Parathyroid adenoma (tissue), 2 donors: ENCODE measurements at regions not wholly inside any gene's neighbourhood (a gene's known extent, or its start where the extent isn't known, plus 50 kb on each side); places are given as distances from the start of the nearest gene placed in this dataset.

ENCODE experiments used
- H2AFZ ChIP-seq: fragments of 300-600 bp; sonication (generic); one replicate; pipeline ENCODE4 v1.7.0; 2017; ENCODE audit warnings: antibody characterized with exemption, mild to moderate bottlenecking
- H3K27ac ChIP-seq: fragments of 300-600 bp; sonication (generic); one replicate; pipeline ENCODE4 v1.7.0; 2017
- H3K27me3 ChIP-seq: fragments of 300-600 bp; sonication (generic); one replicate; pipeline ENCODE4 v1.7.0; 2017; ENCODE audit warnings: low read length; ENCODE audit not compliant: control insufficient read depth, insufficient read depth
- H3K36me3 ChIP-seq: fragments of 300-600 bp; sonication (generic); one replicate; pipeline ENCODE4 v1.7.0; 2017; ENCODE audit warnings: low read length; ENCODE audit not compliant: control insufficient read depth, insufficient read depth
- H3K4me1 ChIP-seq: fragments of 300-600 bp; sonication (generic); one replicate; pipeline ENCODE4 v1.7.0; 2017; ENCODE audit warnings: control low read depth
- H3K4me2 ChIP-seq: fragments of 300-600 bp; sonication (generic); one replicate; pipeline ENCODE4 v1.7.0; 2017; ENCODE audit warnings: low read length
- H3K4me3 ChIP-seq: fragments of 300-600 bp; sonication (generic); one replicate; pipeline ENCODE4 v1.7.0; 2017; ENCODE audit warnings: low read depth, low read length
- H3K79me2 ChIP-seq: fragments of 300-600 bp; sonication (generic); one replicate; pipeline ENCODE4 v1.7.0; 2017; ENCODE audit warnings: control low read depth
- H3K9ac ChIP-seq: fragments of 300-600 bp; sonication (generic); one replicate; pipeline ENCODE4 v1.7.0; 2017; ENCODE audit warnings: mild to moderate bottlenecking
- H3K9me3 ChIP-seq: fragments of 300-600 bp; sonication (generic); one replicate; pipeline ENCODE4 v1.7.0; 2017; ENCODE audit warnings: low read length; ENCODE audit not compliant: control insufficient read depth
- TF ChIP-seq, protein P1 (sequence below): fragments of 300-600 bp; sonication (generic); IDR thresholded peaks from one replicate; pipeline ENCODE4 v1.7.0; 2017; ENCODE audit warnings: antibody characterized with exemption, mild to moderate bottlenecking
- donor health status: primary hyperparathyroidism.

- no peak overlapping the region for H3K27ac ChIP-seq
- no peak overlapping the region for H3K4me2 ChIP-seq
- H3K4me1 ChIP-seq = no peaks in the 10 kb centered on the region
- no peaks in the 10 kb centered on the region for H3K9me3 ChIP-seq
- H3K36me3 ChIP-seq = no peaks in the 10 kb centered on the region
- H3K4me3 ChIP-seq = no peak overlapping the region
- no peaks in the 10 kb centered on the region for H3K27me3 ChIP-seq
- TF ChIP-seq, protein P1, sequence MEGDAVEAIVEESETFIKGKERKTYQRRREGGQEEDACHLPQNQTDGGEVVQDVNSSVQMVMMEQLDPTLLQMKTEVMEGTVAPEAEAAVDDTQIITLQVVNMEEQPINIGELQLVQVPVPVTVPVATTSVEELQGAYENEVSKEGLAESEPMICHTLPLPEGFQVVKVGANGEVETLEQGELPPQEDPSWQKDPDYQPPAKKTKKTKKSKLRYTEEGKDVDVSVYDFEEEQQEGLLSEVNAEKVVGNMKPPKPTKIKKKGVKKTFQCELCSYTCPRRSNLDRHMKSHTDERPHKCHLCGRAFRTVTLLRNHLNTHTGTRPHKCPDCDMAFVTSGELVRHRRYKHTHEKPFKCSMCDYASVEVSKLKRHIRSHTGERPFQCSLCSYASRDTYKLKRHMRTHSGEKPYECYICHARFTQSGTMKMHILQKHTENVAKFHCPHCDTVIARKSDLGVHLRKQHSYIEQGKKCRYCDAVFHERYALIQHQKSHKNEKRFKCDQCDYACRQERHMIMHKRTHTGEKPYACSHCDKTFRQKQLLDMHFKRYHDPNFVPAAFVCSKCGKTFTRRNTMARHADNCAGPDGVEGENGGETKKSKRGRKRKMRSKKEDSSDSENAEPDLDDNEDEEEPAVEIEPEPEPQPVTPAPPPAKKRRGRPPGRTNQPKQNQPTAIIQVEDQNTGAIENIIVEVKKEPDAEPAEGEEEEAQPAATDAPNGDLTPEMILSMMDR = no peak
- H3K9ac ChIP-seq = no peak overlapping the region
- H3K79me2 ChIP-seq = no peaks in the 10 kb centered on the region
- H2AFZ ChIP-seq = no peak overlapping the region
Measured at GRCh38 chr2:41913311-41913710, 134.5 kb upstream of the PKDCC start.

DNA sequence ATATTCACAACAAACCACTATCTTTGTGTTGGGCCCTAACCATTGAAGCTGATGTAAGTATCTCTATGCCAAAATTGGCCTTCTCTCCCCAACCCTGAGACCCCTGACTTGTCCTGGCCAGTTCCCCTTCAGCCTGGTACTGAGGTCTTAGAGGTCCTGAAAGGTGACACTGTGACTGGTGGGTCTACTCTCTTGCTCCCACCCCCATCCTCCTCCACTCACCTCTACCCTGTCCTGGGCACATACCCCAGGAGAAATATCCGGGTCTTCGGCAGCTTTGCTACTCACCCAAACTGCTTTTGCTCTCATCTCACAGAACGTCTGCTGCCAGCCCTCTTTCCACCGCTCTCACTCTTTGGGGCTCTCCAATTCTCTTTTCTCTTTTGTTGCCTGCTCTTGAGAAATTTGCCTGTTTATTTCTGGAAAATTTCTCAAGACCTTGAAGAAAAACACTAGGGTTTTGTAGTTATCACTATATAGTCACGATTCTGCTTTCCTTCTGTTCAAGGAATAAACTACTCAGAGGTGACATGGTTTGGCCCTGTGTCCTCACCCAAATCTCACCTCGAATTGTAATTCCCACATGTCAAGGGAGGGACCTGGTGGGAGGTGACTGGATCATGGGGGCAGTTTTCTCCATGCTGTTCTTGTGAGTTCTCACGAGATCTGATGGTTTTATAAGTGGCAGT, 133.8 kb upstream of the PKDCC start:
- no peak overlapping the region for H3K9ac ChIP-seq
- H3K36me3 ChIP-seq = no peaks in the 10 kb centered on the region
- no peak overlapping the region for H3K27ac ChIP-seq
- no peak overlapping the region for H3K4me2 ChIP-seq
- no peaks in the 10 kb centered on the region for H3K4me1 ChIP-seq
- H3K79me2 ChIP-seq = no peaks in the 10 kb centered on the region
- H3K4me3 ChIP-seq = no peak overlapping the region
- H2AFZ ChIP-seq = no peak overlapping the region
- H3K9me3 ChIP-seq = no peaks in the 10 kb centered on the region
- TF ChIP-seq, protein P1 = no peak
- no peaks in the 10 kb centered on the region for H3K27me3 ChIP-seq

DNA sequence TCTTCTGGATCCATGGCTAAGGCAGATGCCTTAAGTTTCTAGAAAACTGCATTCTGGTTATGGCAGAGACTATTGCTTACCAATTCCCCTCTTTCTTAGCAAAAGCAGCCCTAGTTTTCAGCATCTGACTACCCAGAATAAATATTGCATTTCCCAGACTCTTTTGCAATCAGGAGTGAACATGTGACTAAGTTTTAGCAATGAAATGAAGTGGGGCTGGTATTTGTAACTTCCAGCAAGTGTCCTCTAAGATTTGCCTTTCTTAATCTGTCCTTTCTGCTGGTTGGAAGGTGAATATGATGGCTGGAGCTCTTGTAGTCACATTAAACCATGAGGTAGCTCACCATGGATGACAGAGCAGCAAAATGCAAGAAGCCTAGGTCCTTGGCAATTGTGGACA, 132.9 kb upstream of the PKDCC start:
- Histone ChIP-seq H3K27me3 (no peaks in the 10 kb centered on the region), H3K27ac (no peak overlapping the region), H3K4me1 (no peaks in the 10 kb centered on the region), H3K4me2 (no peak overlapping the region), H2AFZ (no peak overlapping the region), H3K9ac (no peak overlapping the region), H3K36me3 (no peaks in the 10 kb centered on the region), H3K9me3 (no peaks in the 10 kb centered on the region), H3K4me3 (no peak overlapping the region), H3K79me2 (no peaks in the 10 kb centered on the region)
- TF ChIP-seq, protein P1 = no peak

DNA sequence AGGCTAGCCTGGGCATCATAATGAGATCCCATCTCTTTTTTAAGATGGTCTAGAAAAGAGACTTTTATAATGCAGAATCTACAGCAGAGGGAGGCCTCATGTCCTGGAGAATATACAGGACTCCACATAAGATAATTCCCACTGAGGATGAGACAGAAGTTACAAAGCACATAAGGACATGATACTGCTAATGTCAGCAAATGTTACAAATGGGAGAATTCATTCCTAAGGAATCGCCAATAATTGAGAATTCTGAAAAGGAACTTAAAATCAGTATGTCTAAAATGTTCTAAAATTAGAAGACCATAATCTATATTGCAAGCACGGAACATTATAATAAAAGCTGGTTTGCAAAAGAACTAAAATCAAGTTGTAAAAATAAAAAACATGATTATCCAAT, 131.6 kb upstream of the PKDCC start:
- H3K4me1 ChIP-seq = no peaks in the 10 kb centered on the region
- no peaks in the 10 kb centered on the region for H3K79me2 ChIP-seq
- no peak overlapping the region for H3K4me2 ChIP-seq
- H3K36me3 ChIP-seq = no peaks in the 10 kb centered on the region
- no peak overlapping the region for H3K4me3 ChIP-seq
- H3K9ac ChIP-seq = no peak overlapping the region
- no peak overlapping the region for H2AFZ ChIP-seq
- H3K27me3 ChIP-seq = no peaks in the 10 kb centered on the region
- TF ChIP-seq, protein P1 = no peak
- H3K9me3 ChIP-seq = no peaks in the 10 kb centered on the region
- H3K27ac ChIP-seq = no peak overlapping the region

- Histone ChIP-seq H3K27me3 (no peaks in the 10 kb centered on the region), H2AFZ (no peak overlapping the region), H3K4me2 (no peak overlapping the region), H3K4me1 (no peaks in the 10 kb centered on the region), H3K36me3 (no peaks in the 10 kb centered on the region), H3K27ac (no peak overlapping the region), H3K9me3 (no peaks in the 10 kb centered on the region), H3K79me2 (no peaks in the 10 kb centered on the region), H3K9ac (no peak overlapping the region), H3K4me3 (no peak overlapping the region)
- TF ChIP-seq, protein P1 = no peak
Measured at GRCh38 chr2:41917587-41917986, 130.2 kb upstream of the PKDCC start.
